ENCODE measurements at regions not wholly inside any gene's neighbourhood (a gene's known extent, or its start where the extent isn't known, plus 50 kb on each side); places are given as distances from the start of the nearest gene placed in this dataset.

DNA sequence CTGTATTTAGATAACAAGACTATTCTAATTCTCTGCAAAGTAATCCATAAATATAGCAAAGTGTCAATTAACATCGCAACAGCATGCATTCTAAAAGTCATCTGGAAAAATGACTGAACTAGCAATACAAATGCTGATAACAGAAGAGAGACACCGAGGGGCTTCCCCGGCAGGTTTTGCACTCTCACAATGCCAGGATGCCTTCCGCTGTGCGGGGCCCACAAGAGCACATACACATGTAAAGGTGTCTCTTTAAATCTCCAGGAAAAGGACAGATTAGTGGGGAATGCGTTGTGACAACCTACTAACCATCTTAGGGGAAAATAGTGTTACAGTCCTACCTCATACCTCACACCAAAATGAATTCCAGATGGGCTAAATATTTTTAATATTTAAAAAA, 86.9 kb downstream of the CXCL12 start:
- H3K27ac Mint-ChIP-seq = no peak overlapping the region
- CTCF ChIA-PET = no interaction called here
- peaks cover 2% of the 10 kb centered on the region for H3K27me3 Mint-ChIP-seq (ENCODE audit: low read depth)
- intact Hi-C loops (cut with micrococcal nuclease) = no loop called here
- no peaks in the 10 kb centered on the region for H3K4me1 Mint-ChIP-seq (ENCODE audit: low read depth)
- no peaks in the 10 kb centered on the region for H3K9me3 Mint-ChIP-seq
- no peak overlapping the region for H3K4me3 Mint-ChIP-seq
- no peaks in the 10 kb centered on the region for H3K36me3 Mint-ChIP-seq (ENCODE audit: low read depth)
- no peak for DNase-seq

- Mint-ChIP-seq H3K4me1 (ENCODE audit: low read depth) (peaks cover 2% of the 10 kb centered on the region), H3K4me3 (no peak overlapping the region), H3K27me3 (ENCODE audit: low read depth) (peaks cover 14% of the 10 kb centered on the region), H3K36me3 (ENCODE audit: low read depth) (no peaks in the 10 kb centered on the region), H3K27ac (no peak overlapping the region), H3K9me3 (no peaks in the 10 kb centered on the region)
- CTCF ChIA-PET = no interaction called here
- intact Hi-C loops (cut with micrococcal nuclease) = no loop called here
- no peak for DNase-seq
Observed at GRCh38 chr10:44295644-44296241, 89.2 kb downstream of the CXCL12 start.

DNA sequence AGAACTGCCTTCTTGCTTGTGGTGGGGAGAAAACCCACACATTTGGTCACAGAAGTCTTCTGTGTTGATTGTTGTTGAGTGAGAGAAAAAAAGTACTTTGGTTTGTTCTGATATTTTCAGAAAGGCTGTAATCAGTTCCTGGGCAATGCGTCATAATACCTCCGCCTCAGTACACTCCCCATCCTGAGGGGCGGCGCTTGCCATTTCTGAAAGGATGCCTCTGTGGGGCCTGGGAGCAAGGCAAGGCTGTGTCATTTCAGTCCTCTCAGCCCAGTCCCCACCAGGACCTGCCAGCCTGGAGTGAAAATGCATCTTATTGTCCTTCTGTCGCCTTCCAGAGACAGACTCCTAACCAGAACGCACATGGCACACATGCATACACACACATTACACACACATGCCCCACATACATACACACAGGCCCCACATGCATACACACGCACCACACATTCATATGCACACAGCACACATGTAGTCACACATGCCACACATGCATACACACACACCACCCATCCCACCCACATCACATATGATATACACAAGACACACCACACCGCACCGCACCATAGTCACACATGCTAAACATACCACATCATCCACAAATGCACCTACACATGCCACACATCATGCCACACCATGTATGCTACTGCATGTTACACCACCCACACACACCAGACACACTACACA, 90.0 kb downstream of the CXCL12 start:
- intact Hi-C loops (cut with micrococcal nuclease) = no loop called here
- Mint-ChIP-seq H3K36me3 (ENCODE audit: low read depth) (no peaks in the 10 kb centered on the region), H3K27ac (no peak overlapping the region), H3K27me3 (ENCODE audit: low read depth) (peaks cover 15% of the 10 kb centered on the region), H3K4me1 (ENCODE audit: low read depth) (peaks cover 2% of the 10 kb centered on the region), H3K9me3 (no peaks in the 10 kb centered on the region), H3K4me3 (no peak overlapping the region)
- no peak for DNase-seq
- CTCF ChIA-PET = no interaction called here

DNA sequence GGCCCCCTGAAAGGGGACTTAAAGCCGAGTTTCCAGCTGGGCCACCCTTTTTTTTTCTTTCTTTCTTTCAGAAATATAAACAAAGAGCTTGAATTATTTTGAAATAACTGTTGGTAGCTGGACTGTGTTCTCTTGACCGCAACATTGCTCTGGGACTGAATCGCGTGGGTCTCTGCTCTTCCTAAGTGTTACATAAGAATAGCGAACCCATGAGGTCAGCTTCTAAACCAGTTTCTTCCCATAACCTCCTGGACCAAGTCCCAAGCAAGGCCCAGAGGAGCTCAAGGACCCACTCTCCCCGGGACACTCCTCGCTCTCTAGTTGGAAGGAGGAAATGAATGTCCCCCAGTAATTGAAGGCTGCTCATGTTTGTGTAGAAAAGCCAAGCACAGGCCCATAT, 91.1 kb downstream of the CXCL12 start:
- H3K4me1 Mint-ChIP-seq (ENCODE audit: low read depth) = peaks cover 2% of the 10 kb centered on the region
- H3K27ac Mint-ChIP-seq = no peak overlapping the region
- no peak overlapping the region for H3K4me3 Mint-ChIP-seq
- H3K36me3 Mint-ChIP-seq (ENCODE audit: low read depth) = no peaks in the 10 kb centered on the region
- CTCF ChIA-PET = no interaction called here
- no peaks in the 10 kb centered on the region for H3K9me3 Mint-ChIP-seq
- intact Hi-C loops (cut with micrococcal nuclease) = no loop called here
- no peak for DNase-seq
- peaks cover 19% of the 10 kb centered on the region for H3K27me3 Mint-ChIP-seq (ENCODE audit: low read depth)

DNA sequence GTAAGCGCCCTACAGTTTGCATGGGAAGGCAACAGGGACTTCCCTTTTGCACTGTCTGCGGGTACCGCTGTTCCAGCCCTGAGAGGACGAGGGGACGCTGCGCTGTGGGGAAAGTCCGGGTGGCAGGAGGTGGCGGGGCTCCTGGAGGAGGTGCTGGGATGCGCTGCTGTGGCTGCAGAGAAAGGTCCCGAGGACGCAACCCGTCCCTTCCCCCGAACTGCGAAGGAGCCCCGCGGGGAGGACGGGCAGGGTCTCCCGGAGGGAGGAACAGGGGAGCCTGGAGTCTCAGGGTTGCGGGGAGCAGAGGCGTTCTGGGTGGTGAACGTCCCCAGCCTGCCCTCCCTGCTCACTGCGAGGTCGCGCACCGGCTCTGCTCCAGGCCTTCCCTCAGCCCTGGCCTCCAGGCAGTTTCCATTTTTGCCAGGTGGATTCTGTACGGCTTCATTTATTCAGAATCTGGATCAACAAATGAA, 91.6 kb downstream of the CXCL12 start:
- no peak overlapping the region for H3K4me3 Mint-ChIP-seq
- DNase-seq = no peak
- no peaks in the 10 kb centered on the region for H3K9me3 Mint-ChIP-seq
- CTCF ChIA-PET = no interaction called here
- no peak overlapping the region for H3K27ac Mint-ChIP-seq
- H3K36me3 Mint-ChIP-seq (ENCODE audit: low read depth) = no peaks in the 10 kb centered on the region
- intact Hi-C loops (cut with micrococcal nuclease) = no loop called here
- H3K27me3 Mint-ChIP-seq (ENCODE audit: low read depth) = peaks cover 19% of the 10 kb centered on the region
- H3K4me1 Mint-ChIP-seq (ENCODE audit: low read depth) = peaks cover 2% of the 10 kb centered on the region

DNA sequence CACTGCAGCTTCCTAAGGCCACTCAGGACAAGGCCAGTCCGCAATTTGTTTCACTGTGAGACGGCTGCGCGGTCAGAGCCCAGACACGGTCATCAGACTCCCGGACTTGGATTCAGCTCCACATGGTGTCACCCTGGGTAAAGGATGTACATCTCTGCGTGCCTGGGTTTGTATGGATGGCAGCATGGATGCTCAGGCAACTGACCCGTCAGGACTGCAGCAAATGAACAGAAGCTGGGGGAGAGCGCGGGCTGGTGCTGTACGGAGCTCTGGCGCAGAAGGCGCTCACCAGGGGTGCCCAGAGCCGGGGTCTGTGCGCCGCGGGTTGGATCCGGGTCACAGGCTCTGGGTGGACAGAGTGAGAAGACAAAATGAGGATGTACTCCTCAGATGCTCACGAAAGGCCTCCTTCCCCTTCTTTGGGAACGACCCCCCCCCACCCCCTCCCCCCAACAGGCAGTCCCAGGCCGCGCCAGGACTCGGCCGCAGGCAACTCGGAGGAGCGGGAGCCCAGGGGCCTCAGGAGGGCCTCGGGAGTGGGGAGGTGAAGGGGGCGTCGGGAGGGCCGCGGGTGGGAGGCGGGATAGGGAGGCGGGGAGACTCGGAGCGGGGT, 92.4 kb downstream of the CXCL12 start:
- DNase-seq = no peak
- intact Hi-C loops (cut with micrococcal nuclease) = no loop called here
- Mint-ChIP-seq H3K27ac (no peak overlapping the region), H3K36me3 (ENCODE audit: low read depth) (no peaks in the 10 kb centered on the region), H3K4me3 (no peak overlapping the region), H3K27me3 (ENCODE audit: low read depth) (peaks cover 22% of the 10 kb centered on the region), H3K9me3 (no peaks in the 10 kb centered on the region), H3K4me1 (ENCODE audit: low read depth) (peaks cover 2% of the 10 kb centered on the region)
- CTCF ChIA-PET = no interaction called here

DNA sequence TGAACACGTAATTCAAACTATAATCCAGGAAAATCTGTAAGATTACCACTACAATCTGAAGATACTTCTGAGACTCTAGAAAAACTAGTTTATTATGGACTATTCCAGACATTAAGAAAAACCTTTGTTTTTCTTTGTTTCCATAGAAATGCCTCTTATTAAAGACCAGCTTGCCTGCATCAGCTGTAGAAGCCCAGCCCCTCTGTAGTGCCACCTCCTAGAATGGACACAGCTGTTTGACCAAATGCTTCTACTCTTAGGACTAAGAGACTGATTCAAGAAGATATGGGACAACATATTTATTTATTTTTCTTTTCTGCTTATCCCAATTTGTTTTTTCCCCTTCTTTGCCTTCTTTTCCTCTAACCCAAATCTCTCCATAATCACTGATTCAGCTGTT, 93.8 kb downstream of the CXCL12 start:
- no peak overlapping the region for H3K4me3 Mint-ChIP-seq
- no peaks in the 10 kb centered on the region for H3K9me3 Mint-ChIP-seq
- peaks cover 2% of the 10 kb centered on the region for H3K4me1 Mint-ChIP-seq (ENCODE audit: low read depth)
- intact Hi-C loops (cut with micrococcal nuclease) = no loop called here
- H3K27me3 Mint-ChIP-seq (ENCODE audit: low read depth) = peaks cover 22% of the 10 kb centered on the region
- no peaks in the 10 kb centered on the region for H3K36me3 Mint-ChIP-seq (ENCODE audit: low read depth)
- CTCF ChIA-PET = interaction anchor here (0.7 kb wide), 1 partner anchor 14 kb away, joined by 3 read pairs; no protein-coding TSS in a partner anchor
- H3K27ac Mint-ChIP-seq = no peak overlapping the region
- DNase-seq = no peak

DNA sequence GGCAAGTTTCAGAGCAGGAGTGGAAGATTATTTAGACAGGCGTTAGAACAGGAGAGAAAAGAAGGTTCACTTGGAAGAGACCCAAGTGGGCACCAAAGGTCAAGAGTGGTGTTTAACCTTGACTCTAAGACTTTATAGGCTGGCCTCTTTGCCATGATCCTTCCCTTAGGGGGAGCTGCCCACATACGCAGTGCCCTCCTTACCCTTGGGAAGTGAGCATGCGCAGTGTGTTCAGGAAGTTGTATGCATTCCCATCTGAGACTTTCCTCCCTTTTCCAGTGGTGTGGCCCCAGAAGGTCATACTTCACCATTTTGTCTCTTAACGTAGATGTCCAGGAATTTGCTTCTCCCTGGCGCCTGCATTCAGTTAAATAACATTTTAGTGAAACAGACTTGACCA, 95.8 kb downstream of the CXCL12 start:
- CTCF ChIA-PET = no interaction called here
- Mint-ChIP-seq H3K36me3 (ENCODE audit: low read depth) (no peaks in the 10 kb centered on the region), H3K27ac (no peak overlapping the region), H3K9me3 (no peaks in the 10 kb centered on the region), H3K4me3 (no peak overlapping the region), H3K27me3 (ENCODE audit: low read depth) (peaks cover 30% of the 10 kb centered on the region), H3K4me1 (ENCODE audit: low read depth) (peaks cover 2% of the 10 kb centered on the region)
- intact Hi-C loops (cut with micrococcal nuclease) = no loop called here
- no peak for DNase-seq

- Mint-ChIP-seq H3K27me3 (ENCODE audit: low read depth) (peaks cover 29% of the 10 kb centered on the region), H3K4me1 (ENCODE audit: low read depth) (peaks cover 1% of the 10 kb centered on the region), H3K9me3 (no peaks in the 10 kb centered on the region), H3K4me3 (no peak overlapping the region), H3K27ac (no peak overlapping the region), H3K36me3 (ENCODE audit: low read depth) (no peaks in the 10 kb centered on the region)
- no peak for DNase-seq
- CTCF ChIA-PET = no interaction called here
- intact Hi-C loops (cut with micrococcal nuclease) = no loop called here
Observed at GRCh38 chr10:44287408-44287807, 97.5 kb downstream of the CXCL12 start.

DNA sequence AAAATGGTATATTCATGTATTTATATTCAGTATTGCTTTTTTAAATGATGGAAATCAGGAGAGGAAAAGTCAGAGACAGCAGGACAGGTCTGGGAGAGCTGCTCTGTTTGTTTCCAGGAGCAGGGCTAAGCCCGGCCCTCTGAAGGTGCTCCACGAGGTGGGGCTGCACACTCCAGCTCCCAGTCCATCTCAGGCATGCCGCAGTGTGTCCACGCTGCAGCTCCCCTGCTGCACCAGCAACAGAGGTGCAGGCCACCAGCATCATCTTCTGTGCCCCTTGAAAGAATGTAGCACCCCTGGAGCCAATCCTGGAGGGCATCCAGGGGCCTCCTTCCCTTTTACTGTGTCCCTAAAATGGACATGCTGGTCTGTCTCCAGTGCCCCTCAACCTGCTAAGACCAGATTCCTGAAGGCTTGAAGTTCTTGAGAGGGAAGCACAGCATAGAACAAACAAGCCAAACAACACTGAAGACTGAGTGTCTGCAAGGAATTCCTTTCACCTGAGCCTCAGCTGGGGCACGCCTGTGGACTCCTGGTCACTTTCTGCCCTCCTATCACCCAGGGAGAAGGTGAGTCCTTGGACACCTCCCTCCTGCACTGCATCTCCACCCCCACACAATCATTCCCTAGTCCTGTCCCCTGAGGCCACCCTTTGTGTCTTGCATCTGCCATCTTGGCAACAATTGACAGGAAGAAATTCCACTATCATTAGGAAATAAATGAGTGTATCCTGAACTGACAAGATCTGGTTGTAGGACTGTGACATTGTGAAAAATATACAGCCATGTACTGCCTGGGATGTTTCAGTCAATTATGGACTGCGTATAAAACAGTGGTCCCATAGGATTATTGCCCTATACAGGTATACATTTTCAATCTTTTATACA, 100.5 kb downstream of the CXCL12 start:
- no peak overlapping the region for H3K27ac Mint-ChIP-seq
- CTCF ChIA-PET = no interaction called here
- no peaks in the 10 kb centered on the region for H3K4me1 Mint-ChIP-seq (ENCODE audit: low read depth)
- no peak for DNase-seq
- intact Hi-C loops (cut with micrococcal nuclease) = no loop called here
- H3K4me3 Mint-ChIP-seq = no peak overlapping the region
- H3K9me3 Mint-ChIP-seq = no peaks in the 10 kb centered on the region
- no peaks in the 10 kb centered on the region for H3K36me3 Mint-ChIP-seq (ENCODE audit: low read depth)
- H3K27me3 Mint-ChIP-seq (ENCODE audit: low read depth) = peaks cover 17% of the 10 kb centered on the region

- Mint-ChIP-seq H3K9me3 (no peaks in the 10 kb centered on the region), H3K4me1 (ENCODE audit: low read depth) (no peaks in the 10 kb centered on the region), H3K4me3 (no peak overlapping the region), H3K27ac (no peak overlapping the region), H3K27me3 (ENCODE audit: low read depth) (peaks cover 10% of the 10 kb centered on the region), H3K36me3 (ENCODE audit: low read depth) (no peaks in the 10 kb centered on the region)
- no peak for DNase-seq
- CTCF ChIA-PET = no interaction called here
- intact Hi-C loops (cut with micrococcal nuclease) = no loop called here
Observed at GRCh38 chr10:44282626-44283300, 102.1 kb downstream of the CXCL12 start.

GRCh38 chr10:44281662-44282061, 103.2 kb downstream of the CXCL12 start:
- Mint-ChIP-seq H3K27me3 (ENCODE audit: low read depth) (peaks cover 8% of the 10 kb centered on the region), H3K27ac (no peak overlapping the region), H3K9me3 (peaks cover 2% of the 10 kb centered on the region), H3K4me3 (no peak overlapping the region), H3K36me3 (ENCODE audit: low read depth) (no peaks in the 10 kb centered on the region), H3K4me1 (ENCODE audit: low read depth) (no peaks in the 10 kb centered on the region)
- DNase-seq = no peak
- CTCF ChIA-PET = no interaction called here
- intact Hi-C loops (cut with micrococcal nuclease) = no loop called here

Data from activated naive CD4-positive, alpha-beta T cell treated with anti-CD3 and anti-CD28 coated beads for 36 hours (primary cell).